T-helper 1 cell treated with Interleukin-12 subunit alpha and Interleukin-12 subunit beta and Interleukin-4 antibody, amounts not matched to agents 30 μg/mL and 1 μg/mL, for 36 hours (primary cell): ENCODE measurements at regions not wholly inside any gene's neighbourhood (a gene's known extent, or its start where the extent isn't known, plus 50 kb on each side); places are given as distances from the start of the nearest gene placed in this dataset.

Source experiments
- H3K27ac Mint-ChIP-seq: one replicate; pipeline ENCODE4 v1.8.0; 2021; ENCODE audit warnings: mild to moderate bottlenecking, mixed read lengths
- H3K27me3 Mint-ChIP-seq: one replicate; pipeline ENCODE4 v1.8.0; 2021; ENCODE audit warnings: low read depth, mixed read lengths
- H3K36me3 Mint-ChIP-seq: one replicate; pipeline ENCODE4 v1.8.0; 2021; ENCODE audit warnings: low read depth, mixed read lengths
- H3K4me1 Mint-ChIP-seq: one replicate; pipeline ENCODE4 v1.8.0; 2021; ENCODE audit warnings: low read depth, mixed read lengths
- H3K4me3 Mint-ChIP-seq: one replicate; pipeline ENCODE4 v1.8.0; 2021; ENCODE audit warnings: mild to moderate bottlenecking, moderate library complexity, mixed read lengths
- H3K9me3 Mint-ChIP-seq: one replicate; pipeline ENCODE4 v1.8.0; 2021; ENCODE audit warnings: mixed read lengths

DNA sequence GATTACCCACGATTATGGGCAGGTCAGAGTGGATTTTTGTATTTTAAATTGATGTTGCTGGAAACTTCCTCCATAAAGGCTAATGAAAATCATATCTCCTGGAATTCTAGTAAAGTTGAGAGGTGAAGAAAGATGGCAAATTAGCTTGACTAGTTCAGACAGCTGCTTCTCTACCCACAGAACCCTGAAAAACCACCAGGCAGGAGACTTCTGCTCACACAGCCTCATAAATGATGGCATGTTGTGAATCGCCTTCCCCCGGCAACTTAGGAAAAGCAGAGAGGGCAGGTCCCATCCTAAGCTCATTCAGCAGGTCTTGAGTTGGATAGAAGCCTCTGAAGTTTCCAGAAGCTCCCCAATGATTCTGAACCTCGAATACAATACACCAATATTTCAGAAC is 87.6 kb upstream of the SLC7A1 start:
- H3K9me3 Mint-ChIP-seq, result no peaks in the 10 kb centered on the region
- H3K27me3 Mint-ChIP-seq, result peaks cover 4% of the 10 kb centered on the region
- H3K4me1 Mint-ChIP-seq, result no peaks in the 10 kb centered on the region
- H3K27ac Mint-ChIP-seq, result no peak overlapping the region
- no peaks in the 10 kb centered on the region for H3K36me3 Mint-ChIP-seq
- H3K4me3 Mint-ChIP-seq, result no peak overlapping the region

DNA sequence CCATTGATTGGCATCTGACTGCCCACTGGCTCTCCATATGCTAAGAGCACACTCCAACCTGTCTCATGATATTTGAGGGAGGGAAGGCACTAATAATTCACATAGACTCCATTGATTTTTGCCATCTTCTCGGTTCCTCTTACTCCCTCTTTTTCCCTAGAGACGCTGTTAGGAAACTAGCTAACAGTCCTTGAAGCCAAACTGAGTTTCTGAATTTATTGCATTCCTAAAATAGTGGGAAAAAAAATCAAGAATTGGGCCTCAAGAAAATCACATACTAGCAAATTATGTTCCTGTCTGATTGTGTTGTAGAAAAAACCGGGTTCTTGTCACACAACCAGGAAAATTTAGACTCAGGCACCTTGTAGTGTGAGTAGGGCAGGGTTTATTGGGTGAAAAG is 86.4 kb upstream of the SLC7A1 start:
- H3K27ac Mint-ChIP-seq, result no peak overlapping the region
- H3K9me3 Mint-ChIP-seq, result no peaks in the 10 kb centered on the region
- H3K36me3 Mint-ChIP-seq, result no peaks in the 10 kb centered on the region
- H3K27me3 Mint-ChIP-seq, result peaks cover 4% of the 10 kb centered on the region
- H3K4me1 Mint-ChIP-seq, result no peaks in the 10 kb centered on the region
- H3K4me3 Mint-ChIP-seq, result no peak overlapping the region

DNA sequence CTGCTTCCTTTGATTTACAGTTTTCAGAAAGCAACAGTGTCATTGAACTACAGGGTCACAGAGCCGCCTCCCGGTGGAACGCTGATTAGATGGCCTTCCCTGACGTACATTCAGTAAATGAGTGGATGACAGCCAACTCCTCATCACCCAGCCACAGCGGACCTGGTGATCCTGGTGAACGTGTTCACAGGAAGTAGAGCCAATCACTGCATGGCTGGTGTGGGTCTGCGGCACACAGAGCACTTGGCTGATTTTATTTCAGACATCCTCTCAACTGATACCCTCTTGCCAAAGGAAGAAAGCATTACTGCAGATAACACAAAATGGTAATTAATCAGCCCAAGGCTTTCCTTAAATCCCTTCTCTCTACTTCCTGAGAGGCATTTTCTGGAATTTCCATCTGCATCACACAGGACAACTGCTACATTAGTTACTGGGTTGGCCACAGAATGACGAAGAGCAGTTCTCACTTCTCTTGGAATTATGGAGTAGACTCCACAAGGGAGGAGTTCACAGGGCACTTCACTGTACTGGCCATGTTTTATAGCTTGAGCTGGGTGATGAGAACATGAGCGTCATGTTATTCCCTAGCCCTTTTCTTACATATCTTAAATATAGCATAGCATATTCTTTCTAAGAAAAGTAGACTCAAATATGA is 84.0 kb upstream of the SLC7A1 start:
- Mint-ChIP-seq H3K36me3 (no peaks in the 10 kb centered on the region), H3K9me3 (no peaks in the 10 kb centered on the region), H3K27ac (no peak overlapping the region), H3K4me1 (no peaks in the 10 kb centered on the region), H3K27me3 (peaks cover 4% of the 10 kb centered on the region), H3K4me3 (no peak overlapping the region)

DNA sequence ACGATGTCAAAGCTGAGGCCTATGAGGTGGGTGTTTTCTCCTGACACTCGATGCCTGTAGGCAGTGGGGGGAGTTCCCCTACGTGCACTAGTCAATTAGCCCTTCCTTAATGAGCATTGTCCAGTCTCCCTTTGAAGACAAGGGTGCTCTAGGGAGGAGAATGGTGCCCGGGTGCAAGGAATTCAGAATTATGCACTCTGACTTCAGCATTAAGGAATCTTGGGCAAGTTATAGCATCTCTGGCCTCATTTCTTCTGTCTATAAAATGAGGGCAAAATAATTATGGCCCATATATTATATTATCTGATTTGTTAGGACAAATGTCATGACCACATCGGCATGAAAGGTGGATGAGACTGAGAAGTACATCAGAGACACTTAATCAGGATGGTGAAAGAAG is 82.1 kb upstream of the SLC7A1 start:
- Mint-ChIP-seq H3K9me3 (no peaks in the 10 kb centered on the region), H3K36me3 (no peaks in the 10 kb centered on the region), H3K4me1 (no peaks in the 10 kb centered on the region), H3K27me3 (peaks cover 4% of the 10 kb centered on the region), H3K4me3 (no peak overlapping the region), H3K27ac (no peak overlapping the region)

DNA sequence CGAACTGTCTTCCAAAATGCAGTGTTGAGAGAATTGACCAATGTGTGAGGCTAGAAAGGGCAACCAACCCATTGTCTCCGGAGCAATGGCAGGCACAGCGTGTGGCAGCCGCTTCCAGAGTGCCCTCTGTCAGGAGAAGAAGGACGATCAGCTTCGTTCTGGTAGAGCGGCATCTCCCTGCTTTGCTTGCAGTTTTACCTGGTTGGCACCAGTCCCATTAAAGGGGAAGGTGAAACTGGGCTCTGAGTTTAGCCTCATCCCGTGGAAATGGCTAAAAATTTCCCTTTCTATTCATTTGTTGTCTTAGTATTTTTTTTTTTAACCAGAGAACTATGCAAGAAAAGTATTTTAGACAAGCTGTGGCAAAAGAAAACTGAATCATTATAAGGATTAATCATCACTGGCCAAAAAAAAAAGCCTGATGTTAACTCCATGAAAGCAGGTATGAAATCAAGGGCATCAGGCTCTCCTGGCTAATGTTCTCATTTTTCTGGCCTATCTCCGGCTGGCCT is 81.5 kb upstream of the SLC7A1 start:
- no peaks in the 10 kb centered on the region for H3K4me1 Mint-ChIP-seq
- no peaks in the 10 kb centered on the region for H3K9me3 Mint-ChIP-seq
- H3K27ac Mint-ChIP-seq, result no peak overlapping the region
- no peak overlapping the region for H3K4me3 Mint-ChIP-seq
- peaks cover 4% of the 10 kb centered on the region for H3K27me3 Mint-ChIP-seq
- H3K36me3 Mint-ChIP-seq, result no peaks in the 10 kb centered on the region

DNA sequence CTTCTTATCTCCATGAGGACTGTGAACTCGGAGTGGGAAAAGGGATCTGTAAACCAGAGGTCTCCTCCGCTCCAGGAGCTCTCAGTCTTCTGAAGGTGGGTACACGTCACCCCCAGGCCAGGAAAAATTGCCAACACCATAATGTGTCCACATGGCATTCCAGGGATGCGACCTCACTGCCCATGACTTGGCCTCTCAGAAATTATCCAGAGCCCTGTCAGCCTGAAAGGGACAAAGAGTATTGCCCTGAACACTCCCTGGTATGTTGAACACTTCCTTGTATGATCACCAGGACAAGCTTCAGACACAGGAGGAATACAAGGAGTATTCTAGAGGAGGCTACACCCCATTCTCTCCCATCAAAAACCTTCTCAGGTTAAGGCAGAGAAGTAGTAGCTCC is 81.0 kb upstream of the SLC7A1 start:
- H3K9me3 Mint-ChIP-seq, result no peaks in the 10 kb centered on the region
- H3K4me1 Mint-ChIP-seq, result no peaks in the 10 kb centered on the region
- H3K4me3 Mint-ChIP-seq, result no peak overlapping the region

DNA sequence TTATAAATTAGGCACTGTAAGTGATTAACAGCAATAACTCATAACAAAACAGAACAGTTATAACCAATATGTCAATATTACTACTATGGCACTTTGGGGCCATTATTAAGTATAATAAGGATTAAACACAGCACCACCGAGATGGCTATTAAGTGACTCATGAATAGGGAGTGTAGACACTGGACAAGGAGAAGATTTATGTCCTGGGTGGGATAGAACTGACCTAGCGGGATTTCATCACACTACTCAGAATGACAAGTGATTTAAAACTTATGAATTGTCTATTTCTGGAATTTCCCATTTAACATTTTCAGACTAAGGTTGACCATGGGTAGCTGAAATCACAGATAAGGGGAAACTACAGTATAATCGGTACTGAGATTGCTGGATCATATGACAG is 79.0 kb upstream of the SLC7A1 start:
- no peaks in the 10 kb centered on the region for H3K4me1 Mint-ChIP-seq
- H3K9me3 Mint-ChIP-seq, result no peaks in the 10 kb centered on the region
- H3K27ac Mint-ChIP-seq, result no peak overlapping the region
- no peaks in the 10 kb centered on the region for H3K36me3 Mint-ChIP-seq
- H3K4me3 Mint-ChIP-seq, result no peak overlapping the region
- H3K27me3 Mint-ChIP-seq, result peaks cover 2% of the 10 kb centered on the region

More for the DNA sequence above, 81.0 kb upstream of the SLC7A1 start:
- peaks cover 4% of the 10 kb centered on the region for H3K27me3 Mint-ChIP-seq
- H3K27ac Mint-ChIP-seq, result no peak overlapping the region
- no peaks in the 10 kb centered on the region for H3K36me3 Mint-ChIP-seq

DNA sequence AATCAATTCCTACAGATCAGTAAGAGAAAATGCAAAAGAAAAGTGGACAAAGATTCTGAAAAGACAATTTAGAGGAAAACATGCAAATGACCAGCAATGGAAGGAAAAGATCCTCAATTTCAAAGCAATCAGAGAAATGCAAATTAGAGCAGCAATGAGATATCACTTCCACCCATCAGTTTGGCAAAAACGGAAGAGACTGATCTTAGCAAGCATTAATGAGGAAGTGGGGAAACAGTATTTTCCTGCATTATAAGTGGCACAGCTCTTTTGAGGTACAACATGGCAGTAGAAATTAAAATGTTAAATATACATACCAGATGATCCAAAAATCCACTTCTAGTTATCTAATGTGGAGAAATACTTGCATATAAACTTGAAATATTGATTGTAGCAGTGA is 69.1 kb upstream of the SLC7A1 start:
- H3K4me1 Mint-ChIP-seq, result no peaks in the 10 kb centered on the region
- no peaks in the 10 kb centered on the region for H3K36me3 Mint-ChIP-seq
- H3K9me3 Mint-ChIP-seq, result peaks cover 28% of the 10 kb centered on the region
- H3K27me3 Mint-ChIP-seq, result peaks cover 32% of the 10 kb centered on the region
- no peak overlapping the region for H3K27ac Mint-ChIP-seq
- no peak overlapping the region for H3K4me3 Mint-ChIP-seq

DNA sequence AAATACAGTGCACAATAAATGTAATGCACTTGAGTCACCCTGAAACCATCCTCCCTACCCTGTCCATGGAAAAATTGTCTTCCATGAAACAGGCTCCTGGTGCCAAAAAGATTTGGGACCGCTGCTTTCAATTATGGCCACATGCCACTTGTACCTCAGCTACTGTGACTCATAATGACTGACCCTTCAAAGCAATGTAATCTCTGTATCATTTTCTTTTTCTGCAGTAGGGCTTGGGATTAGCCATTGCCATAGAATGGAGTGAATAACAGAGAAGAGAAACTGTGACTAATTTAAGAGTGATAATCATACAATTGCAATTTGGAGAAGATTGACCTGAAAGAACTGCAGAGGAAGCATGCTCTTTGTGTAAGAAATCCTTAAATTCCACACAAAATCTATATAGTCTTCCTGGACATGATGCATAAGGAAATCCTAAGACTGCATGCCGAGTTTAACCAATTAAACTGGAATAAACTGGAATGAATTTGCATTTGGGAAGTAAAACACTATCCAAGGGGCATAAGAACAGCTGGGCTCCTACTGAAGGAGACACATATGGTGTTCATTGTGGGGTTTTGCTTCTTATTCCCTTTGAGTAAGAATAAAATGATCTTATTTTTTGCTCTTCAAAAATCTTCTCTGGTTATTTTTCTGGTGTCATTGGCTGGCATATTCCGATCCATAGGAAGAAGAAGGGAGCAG is 59.5 kb upstream of the SLC7A1 start:
- H3K4me1 Mint-ChIP-seq, result no peaks in the 10 kb centered on the region
- H3K36me3 Mint-ChIP-seq, result no peaks in the 10 kb centered on the region
- H3K27ac Mint-ChIP-seq, result no peak overlapping the region
- peaks cover 12% of the 10 kb centered on the region for H3K9me3 Mint-ChIP-seq
- no peaks in the 10 kb centered on the region for H3K27me3 Mint-ChIP-seq
- H3K4me3 Mint-ChIP-seq, result no peak overlapping the region

DNA sequence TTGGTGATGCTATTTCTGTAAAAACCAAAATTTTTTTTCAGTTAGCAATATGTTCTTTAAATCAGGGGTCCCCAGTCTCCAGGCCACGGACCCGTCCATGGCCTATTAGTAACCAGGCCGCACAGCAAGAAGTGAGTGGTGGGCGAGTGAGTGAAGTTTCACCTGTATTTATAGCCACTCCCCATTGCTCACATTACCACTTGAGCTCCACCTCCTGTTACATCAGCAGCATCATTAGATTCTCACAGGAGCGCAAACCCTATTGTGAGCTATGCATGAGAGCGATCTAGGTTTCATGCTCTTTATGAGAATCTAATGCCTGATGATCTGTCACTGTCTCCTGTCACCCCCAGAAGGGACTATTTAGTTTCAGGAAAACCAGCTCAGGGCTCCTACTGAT is 58.9 kb upstream of the SLC7A1 start:
- no peak overlapping the region for H3K27ac Mint-ChIP-seq
- peaks cover 6% of the 10 kb centered on the region for H3K9me3 Mint-ChIP-seq
- H3K36me3 Mint-ChIP-seq, result no peaks in the 10 kb centered on the region
- no peaks in the 10 kb centered on the region for H3K27me3 Mint-ChIP-seq
- no peak overlapping the region for H3K4me3 Mint-ChIP-seq
- no peaks in the 10 kb centered on the region for H3K4me1 Mint-ChIP-seq

DNA sequence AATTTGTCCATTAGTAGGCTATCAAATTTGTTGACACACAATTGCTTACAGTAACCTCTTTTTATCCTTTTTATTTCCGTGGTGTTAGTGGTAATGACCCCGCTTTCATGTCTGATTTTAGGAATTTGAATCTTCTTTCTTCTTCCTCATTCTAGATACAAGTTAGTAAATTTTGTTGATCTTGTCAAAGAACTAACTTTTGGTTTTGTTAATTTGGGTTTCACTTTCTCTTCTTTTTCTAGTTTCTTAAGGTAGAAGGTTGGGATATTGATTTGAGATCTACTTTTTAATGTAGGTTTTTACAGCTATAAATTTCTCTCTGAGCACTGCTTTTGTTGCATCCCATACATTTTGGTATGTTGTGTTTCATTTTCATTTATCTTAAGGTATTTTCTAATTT is 53.3 kb upstream of the SLC7A1 start:
- peak overlapping the region; percentile 67 for H3K27ac Mint-ChIP-seq
- H3K9me3 Mint-ChIP-seq, result peaks cover 4% of the 10 kb centered on the region
- H3K36me3 Mint-ChIP-seq, result no peaks in the 10 kb centered on the region
- H3K27me3 Mint-ChIP-seq, result no peaks in the 10 kb centered on the region
- H3K4me1 Mint-ChIP-seq, result peaks cover 6% of the 10 kb centered on the region
- H3K4me3 Mint-ChIP-seq, result peak overlapping the region; percentile 66
